Progenitor cell of endocrine pancreas (in vitro differentiated cells): ENCODE measurements at regions not wholly inside any gene's neighbourhood (a gene's known extent, or its start where the extent isn't known, plus 50 kb on each side); places are given as distances from the start of the nearest gene placed in this dataset.

Experiments
- DNase-seq: peaks from one replicate; pipeline ENCODE4 v3.0.0; 2021; ENCODE audit warnings: low spot score; ENCODE audit not compliant: unreplicated experiment
- H3K27ac Mint-ChIP-seq: 2 replicates; pipeline ENCODE4 v1.8.0; 2021; ENCODE audit warnings: mild to moderate bottlenecking, moderate library complexity, mixed read lengths
- H3K27me3 Mint-ChIP-seq: 2 replicates; pipeline ENCODE4 v1.8.0; 2021; ENCODE audit warnings: mixed read lengths
- H3K36me3 Mint-ChIP-seq: 2 replicates; pipeline ENCODE4 v1.8.0; 2022; ENCODE audit warnings: mixed read lengths; ENCODE audit not compliant: insufficient read depth
- H3K4me1 Mint-ChIP-seq: 2 replicates; pipeline ENCODE4 v1.8.0; 2021; ENCODE audit warnings: low read depth, mixed read lengths
- H3K4me3 Mint-ChIP-seq: 2 replicates; pipeline ENCODE4 v1.8.0; 2021; ENCODE audit warnings: low read depth, mild to moderate bottlenecking, moderate library complexity, mixed read lengths
- H3K9me3 Mint-ChIP-seq: 2 replicates; pipeline ENCODE4 v1.8.0; 2021; ENCODE audit warnings: low read depth, mixed read lengths
- CTCF ChIP-seq: fragments of 200-600 bp; sonication (generic); IDR thresholded peaks from one replicate; pipeline ENCODE4 v1.5.0; 2021; ENCODE audit warnings: antibody characterized with exemption, mild to moderate bottlenecking; ENCODE audit not compliant: unreplicated experiment

- Mint-ChIP-seq H3K9me3 (peaks cover 6% of the 10 kb centered on the region), H3K4me1 (peaks cover 2% of the 10 kb centered on the region), H3K27me3 (no peaks in the 10 kb centered on the region), H3K36me3 (no peaks in the 10 kb centered on the region), H3K4me3 (no peak overlapping the region), H3K27ac (no peak overlapping the region)
- no peak for TF ChIP-seq CTCF
- no peak for DNase-seq
Observed at GRCh38 chr3:178255315-178255714, 280.9 kb upstream of the KCNMB2 start.

GRCh38 chr3:178257491-178257890 is 278.7 kb upstream of the KCNMB2 start:
- Mint-ChIP-seq H3K27ac (no peak overlapping the region), H3K4me3 (no peak overlapping the region), H3K36me3 (no peaks in the 10 kb centered on the region), H3K9me3 (peaks cover 3% of the 10 kb centered on the region), H3K4me1 (peaks cover 15% of the 10 kb centered on the region), H3K27me3 (no peaks in the 10 kb centered on the region)
- TF ChIP-seq CTCF, result no peak
- no peak for DNase-seq

- no peak for TF ChIP-seq CTCF
- Mint-ChIP-seq H3K36me3 (no peaks in the 10 kb centered on the region), H3K27me3 (no peaks in the 10 kb centered on the region), H3K4me1 (peaks cover 16% of the 10 kb centered on the region), H3K4me3 (no peak overlapping the region), H3K9me3 (peaks cover 3% of the 10 kb centered on the region), H3K27ac (no peak overlapping the region)
- DNase-seq, result no peak
Observed at GRCh38 chr3:178258121-178258520, 278.1 kb upstream of the KCNMB2 start.

GRCh38 chr3:178259703-178260102 is 276.5 kb upstream of the KCNMB2 start:
- no peaks in the 10 kb centered on the region for H3K27me3 Mint-ChIP-seq
- DNase-seq, result no peak

GRCh38 chr3:178260887-178261565 is 275.2 kb upstream of the KCNMB2 start:
- no peaks in the 10 kb centered on the region for H3K36me3 Mint-ChIP-seq
- H3K27ac Mint-ChIP-seq, result peak overlapping the region; percentile 84
- no peak overlapping the region for H3K4me3 Mint-ChIP-seq
- TF ChIP-seq CTCF, result no peak
- H3K9me3 Mint-ChIP-seq, result peaks cover 3% of the 10 kb centered on the region
- no peak for DNase-seq
- H3K27me3 Mint-ChIP-seq, result no peaks in the 10 kb centered on the region
- H3K4me1 Mint-ChIP-seq, result peaks cover 16% of the 10 kb centered on the region

More at GRCh38 chr3:178259703-178260102, 276.5 kb upstream of the KCNMB2 start:
- no peaks in the 10 kb centered on the region for H3K36me3 Mint-ChIP-seq
- no peak overlapping the region for H3K4me3 Mint-ChIP-seq
- peaks cover 16% of the 10 kb centered on the region for H3K4me1 Mint-ChIP-seq
- H3K9me3 Mint-ChIP-seq, result peaks cover 3% of the 10 kb centered on the region
- no peak for TF ChIP-seq CTCF
- no peak overlapping the region for H3K27ac Mint-ChIP-seq
